A673 (cell line): ENCODE measurements at regions not wholly inside any gene's neighbourhood (a gene's known extent, or its start where the extent isn't known, plus 50 kb on each side); places are given as distances from the start of the nearest gene placed in this dataset.

Source experiments
- EZH2 ChIP-seq: fragments of 200-600 bp; sonication (generic); IDR thresholded peaks from 2 replicates; pipeline ENCODE4 v1.6.1; 2017; ENCODE audit warnings: borderline replicate concordance, low read depth, mild to moderate bottlenecking, mixed read lengths, antibody characterized with exemption, low read length; ENCODE audit not compliant: poor library complexity, severe bottlenecking
- TF ChIP-seq, protein P1 (sequence below): fragments of 300-800, 200-600 bp; sonication (generic); conservative IDR thresholded peaks from 2 replicates; pipeline ENCODE4 v1.5.1; 2017; ENCODE audit warnings: low read depth, mild to moderate bottlenecking, antibody characterized with exemption, low read length, moderate library complexity, mixed read lengths

DNA sequence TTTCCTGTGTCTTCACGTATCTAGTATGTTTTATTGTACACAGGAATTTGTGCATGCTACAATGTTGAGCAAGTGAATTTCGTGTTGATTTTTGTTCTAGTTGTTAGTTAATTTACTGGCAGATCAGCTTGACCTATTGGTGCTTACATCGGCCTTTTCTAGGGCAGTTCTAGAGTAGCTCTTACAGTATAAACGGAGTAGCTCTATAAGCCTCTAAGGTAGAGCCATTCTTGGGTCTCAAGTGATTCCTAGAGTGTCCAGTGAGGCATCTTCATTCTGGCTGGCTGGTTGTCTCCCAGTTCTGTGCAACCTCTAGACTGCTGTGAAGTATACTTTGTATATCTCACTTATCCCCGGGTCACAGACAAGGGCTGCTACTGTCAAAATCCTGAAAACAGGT, 364.6 kb downstream of the CDH10 start:
- TF ChIP-seq, protein P1, sequence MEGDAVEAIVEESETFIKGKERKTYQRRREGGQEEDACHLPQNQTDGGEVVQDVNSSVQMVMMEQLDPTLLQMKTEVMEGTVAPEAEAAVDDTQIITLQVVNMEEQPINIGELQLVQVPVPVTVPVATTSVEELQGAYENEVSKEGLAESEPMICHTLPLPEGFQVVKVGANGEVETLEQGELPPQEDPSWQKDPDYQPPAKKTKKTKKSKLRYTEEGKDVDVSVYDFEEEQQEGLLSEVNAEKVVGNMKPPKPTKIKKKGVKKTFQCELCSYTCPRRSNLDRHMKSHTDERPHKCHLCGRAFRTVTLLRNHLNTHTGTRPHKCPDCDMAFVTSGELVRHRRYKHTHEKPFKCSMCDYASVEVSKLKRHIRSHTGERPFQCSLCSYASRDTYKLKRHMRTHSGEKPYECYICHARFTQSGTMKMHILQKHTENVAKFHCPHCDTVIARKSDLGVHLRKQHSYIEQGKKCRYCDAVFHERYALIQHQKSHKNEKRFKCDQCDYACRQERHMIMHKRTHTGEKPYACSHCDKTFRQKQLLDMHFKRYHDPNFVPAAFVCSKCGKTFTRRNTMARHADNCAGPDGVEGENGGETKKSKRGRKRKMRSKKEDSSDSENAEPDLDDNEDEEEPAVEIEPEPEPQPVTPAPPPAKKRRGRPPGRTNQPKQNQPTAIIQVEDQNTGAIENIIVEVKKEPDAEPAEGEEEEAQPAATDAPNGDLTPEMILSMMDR = no peak
- TF ChIP-seq EZH2 = no peak
